ENCODE measurements at regions not wholly inside any gene's neighbourhood (a gene's known extent, or its start where the extent isn't known, plus 50 kb on each side); places are given as distances from the start of the nearest gene placed in this dataset.

DNA sequence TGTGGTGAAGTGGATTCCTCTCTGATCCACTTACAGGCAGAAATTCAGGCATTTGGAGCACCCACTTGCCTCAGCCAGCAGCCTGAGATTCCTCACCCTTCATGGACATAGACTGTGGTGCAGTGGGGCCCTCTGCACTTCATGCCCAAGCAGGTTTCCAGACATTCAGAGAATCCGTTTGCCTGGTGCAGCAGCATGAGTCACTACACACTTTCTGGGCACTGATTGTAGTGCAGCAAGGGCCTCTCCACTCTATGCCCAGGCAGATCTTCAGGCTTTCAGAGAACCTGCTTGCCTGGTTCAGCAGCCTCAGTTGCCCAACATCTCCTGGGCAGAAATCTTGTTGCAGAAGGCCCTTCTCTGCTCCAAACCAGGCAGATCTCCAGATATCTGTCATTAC is 920.9 kb downstream of the SLITRK5 start:
- H3K27ac ChIP-seq (ENCODE audit: low read depth, low read length), result no peak overlapping the region
- no peaks in the 10 kb centered on the region for H3K4me1 ChIP-seq (ENCODE audit: control insufficient read depth in 1 of 2, insufficient read depth in 2 of 2, low read length in 2 of 2)
- ATAC-seq (no peak), DNase-seq (ENCODE audit: low read depth, low spot score) (no peak)
- no peaks in the 10 kb centered on the region for H3K36me3 ChIP-seq (ENCODE audit: control insufficient read depth in 1 of 2, insufficient read depth in 2 of 2, low read length in 2 of 2)
- no peak overlapping the region for H3K4me2 ChIP-seq (ENCODE audit: low read length)
- ChIA-PET CTCF (no interaction called here), POLR2A (no interaction called here), RAD21 (ENCODE audit: low non-redundant PET in 1 of 2, low total read pairs in 2 of 2, uncharacterized antibody in 2 of 2, unreplicated experiment in 2 of 2) (no interaction called here)
- BruUV-seq (replicated peaks), result no TSS peak
- TF ChIP-seq, protein P1, sequence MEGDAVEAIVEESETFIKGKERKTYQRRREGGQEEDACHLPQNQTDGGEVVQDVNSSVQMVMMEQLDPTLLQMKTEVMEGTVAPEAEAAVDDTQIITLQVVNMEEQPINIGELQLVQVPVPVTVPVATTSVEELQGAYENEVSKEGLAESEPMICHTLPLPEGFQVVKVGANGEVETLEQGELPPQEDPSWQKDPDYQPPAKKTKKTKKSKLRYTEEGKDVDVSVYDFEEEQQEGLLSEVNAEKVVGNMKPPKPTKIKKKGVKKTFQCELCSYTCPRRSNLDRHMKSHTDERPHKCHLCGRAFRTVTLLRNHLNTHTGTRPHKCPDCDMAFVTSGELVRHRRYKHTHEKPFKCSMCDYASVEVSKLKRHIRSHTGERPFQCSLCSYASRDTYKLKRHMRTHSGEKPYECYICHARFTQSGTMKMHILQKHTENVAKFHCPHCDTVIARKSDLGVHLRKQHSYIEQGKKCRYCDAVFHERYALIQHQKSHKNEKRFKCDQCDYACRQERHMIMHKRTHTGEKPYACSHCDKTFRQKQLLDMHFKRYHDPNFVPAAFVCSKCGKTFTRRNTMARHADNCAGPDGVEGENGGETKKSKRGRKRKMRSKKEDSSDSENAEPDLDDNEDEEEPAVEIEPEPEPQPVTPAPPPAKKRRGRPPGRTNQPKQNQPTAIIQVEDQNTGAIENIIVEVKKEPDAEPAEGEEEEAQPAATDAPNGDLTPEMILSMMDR (IDR thresholded peaks at IDR 0.05 in 2 of 3, conservative IDR thresholded peaks at IDR 0.05 in 1 of 3; ENCODE audit: borderline replicate concordance in 1 of 3, insufficient read depth in 1 of 3, low read depth in 2 of 3, low read length in 2 of 3), result no peak
- no peak for TF ChIP-seq TCF7L2 (IDR thresholded peaks at IDR 0.05; ENCODE audit: borderline replicate concordance, extremely low read depth, insufficient read depth, insufficient read length)
- TF ChIP-seq YY1 (IDR thresholded peaks at IDR 0.05; ENCODE audit: extremely low read depth, insufficient replicate concordance, low read depth, low read length), result no peak
- no peak for TF ChIP-seq SIN3A (IDR thresholded peaks at IDR 0.05; ENCODE audit: low read depth)
- no peak for TF ChIP-seq CEBPB (IDR thresholded peaks at IDR 0.05; ENCODE audit: low read depth)
- no peak for TF ChIP-seq SP1 (IDR thresholded peaks at IDR 0.05; ENCODE audit: low read depth)
- no peaks in the 10 kb centered on the region for H3K9me2 ChIP-seq (ENCODE audit: insufficient read depth)
- H3K4me3 ChIP-seq (replicated peaks in 1 of 2; ENCODE audit: low read depth in 1 of 2, low read length in 2 of 2), result no peak overlapping the region
- no peak overlapping the region for H2AFZ ChIP-seq (ENCODE audit: low read depth, low read length, poor library complexity, severe bottlenecking)
- no peaks in the 10 kb centered on the region for H3K27me3 ChIP-seq (ENCODE audit: insufficient read depth, low read length)
- no peaks in the 10 kb centered on the region for H4K20me1 ChIP-seq (ENCODE audit: insufficient read depth)
- intact Hi-C loops (cut with micrococcal nuclease), result no loop called here
- no peaks in the 10 kb centered on the region; a peak in 1 of 4 replicates for H3K9me3 ChIP-seq (ENCODE audit: control insufficient read depth in 1 of 2, insufficient read depth in 1 of 2, low read depth in 1 of 2, low read length in 2 of 2)
- no peak overlapping the region for H3K9ac ChIP-seq (ENCODE audit: low read length)
- H3K79me2 ChIP-seq (ENCODE audit: insufficient read depth, low read length), result no peaks in the 10 kb centered on the region

DNA sequence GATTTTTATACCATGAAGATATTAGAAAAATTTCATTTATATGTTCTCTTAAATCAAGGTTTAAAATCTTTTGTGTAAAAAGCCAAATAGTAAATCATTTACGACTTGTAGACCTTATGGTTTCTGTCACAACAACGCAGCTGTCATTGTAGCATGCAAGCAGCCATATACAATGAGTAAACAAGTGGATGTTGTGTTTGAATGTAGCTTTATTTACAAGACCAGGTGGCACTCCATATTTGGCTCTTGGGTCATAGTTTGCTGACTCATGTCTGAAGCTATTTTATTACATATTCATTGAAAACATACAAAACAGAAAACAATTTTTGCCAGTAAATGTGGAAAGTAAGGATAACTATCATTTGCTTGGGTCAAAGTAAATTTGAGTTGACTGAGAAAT is 930.8 kb downstream of the SLITRK5 start:
- Histone ChIP-seq H2AFZ (ENCODE audit: low read depth, low read length, poor library complexity, severe bottlenecking) (no peak overlapping the region), H3K4me3 (replicated peaks in 1 of 2; ENCODE audit: low read depth in 1 of 2, low read length in 2 of 2) (no peak overlapping the region), H3K9me2 (ENCODE audit: insufficient read depth) (no peaks in the 10 kb centered on the region), H3K79me2 (ENCODE audit: insufficient read depth, low read length) (no peaks in the 10 kb centered on the region), H3K36me3 (ENCODE audit: control insufficient read depth in 1 of 2, insufficient read depth in 2 of 2, low read length in 2 of 2) (no peaks in the 10 kb centered on the region), H4K20me1 (ENCODE audit: insufficient read depth) (no peaks in the 10 kb centered on the region), H3K9me3 (ENCODE audit: control insufficient read depth in 1 of 2, insufficient read depth in 1 of 2, low read depth in 1 of 2, low read length in 2 of 2) (no peaks in the 10 kb centered on the region), H3K4me2 (ENCODE audit: low read length) (no peak overlapping the region), H3K27me3 (ENCODE audit: insufficient read depth, low read length) (no peaks in the 10 kb centered on the region), H3K9ac (ENCODE audit: low read length) (no peak overlapping the region), H3K4me1 (ENCODE audit: control insufficient read depth in 1 of 2, insufficient read depth in 2 of 2, low read length in 2 of 2) (no peaks in the 10 kb centered on the region), H3K27ac (ENCODE audit: low read depth, low read length) (no peak overlapping the region)
- ATAC-seq, result no peak
- no peak for DNase-seq (ENCODE audit: low read depth, low spot score)
- BruUV-seq (replicated peaks), result no TSS peak
- TF ChIP-seq ZFX (IDR thresholded peaks at IDR 0.05) (no peak), POLR2AphosphoS5 (IDR thresholded peaks at IDR 0.05; ENCODE audit: low read depth, low read length) (no peak), SP1 (IDR thresholded peaks at IDR 0.05; ENCODE audit: low read depth) (no peak), POLR2A (IDR thresholded peaks at IDR 0.05; ENCODE audit: borderline replicate concordance, extremely low read depth, insufficient read depth, insufficient read length) (no peak), JUND (IDR thresholded peaks at IDR 0.05) (no peak), REST (IDR thresholded peaks at IDR 0.05; ENCODE audit: low read depth) (no peak), ATF3 (IDR thresholded peaks at IDR 0.05) (no peak), EZH2phosphoT487 (IDR thresholded peaks at IDR 0.05; ENCODE audit: borderline replicate concordance) (no peak), CBX3 (IDR thresholded peaks at IDR 0.05; ENCODE audit: low read depth) (no peak), FOSL1 (IDR thresholded peaks at IDR 0.05; ENCODE audit: low read depth) (no peak)
- RAD21 ChIA-PET (ENCODE audit: low non-redundant PET in 1 of 2, low total read pairs in 2 of 2, uncharacterized antibody in 2 of 2, unreplicated experiment in 2 of 2), result no interaction called here
- POLR2A ChIA-PET, result no interaction called here
- CTCF ChIA-PET, result no interaction called here
- intact Hi-C loops (cut with micrococcal nuclease), result no loop called here

Data from HCT116 (cell line).